Epithelial cell of proximal tubule (primary cell): ENCODE measurements at regions not wholly inside any gene's neighbourhood (a gene's known extent, or its start where the extent isn't known, plus 50 kb on each side); places are given as distances from the start of the nearest gene placed in this dataset.

Experiments
- DNase-seq: peaks from one replicate; pipeline ENCODE4 v3.0.0-alpha.2; 2011; ENCODE audit warnings: low read depth
- H3K4me3 ChIP-seq: 2 replicates; pipeline ENCODE4 v1.5.1; 2011; ENCODE audit warnings: low read depth, mild to moderate bottlenecking, low read length
- TF ChIP-seq, protein P1 (sequence below): conservative IDR thresholded peaks from 2 replicates; pipeline ENCODE4 v1.5.1; 2012; ENCODE audit warnings: low read depth, mild to moderate bottlenecking, low read length

DNA sequence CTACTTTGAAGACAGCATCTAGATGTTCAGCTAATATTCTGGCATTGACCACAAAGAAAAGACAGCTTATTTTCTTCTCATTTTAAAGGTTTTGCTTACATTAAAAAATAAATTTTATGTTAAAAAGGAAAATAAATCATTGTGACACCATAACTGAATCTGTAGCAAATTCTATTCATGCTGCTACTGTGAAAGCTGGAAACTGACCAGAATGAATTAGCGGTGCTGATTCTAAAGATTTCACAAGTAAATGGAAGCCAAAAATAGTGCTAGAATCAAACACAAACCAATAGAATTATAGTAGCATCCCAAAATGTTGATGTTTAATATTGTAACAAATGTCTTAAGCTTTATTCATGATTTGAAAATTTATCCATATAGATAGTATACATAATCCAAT lies 850.0 kb upstream of the FBXO33 start:
- TF ChIP-seq, protein P1, sequence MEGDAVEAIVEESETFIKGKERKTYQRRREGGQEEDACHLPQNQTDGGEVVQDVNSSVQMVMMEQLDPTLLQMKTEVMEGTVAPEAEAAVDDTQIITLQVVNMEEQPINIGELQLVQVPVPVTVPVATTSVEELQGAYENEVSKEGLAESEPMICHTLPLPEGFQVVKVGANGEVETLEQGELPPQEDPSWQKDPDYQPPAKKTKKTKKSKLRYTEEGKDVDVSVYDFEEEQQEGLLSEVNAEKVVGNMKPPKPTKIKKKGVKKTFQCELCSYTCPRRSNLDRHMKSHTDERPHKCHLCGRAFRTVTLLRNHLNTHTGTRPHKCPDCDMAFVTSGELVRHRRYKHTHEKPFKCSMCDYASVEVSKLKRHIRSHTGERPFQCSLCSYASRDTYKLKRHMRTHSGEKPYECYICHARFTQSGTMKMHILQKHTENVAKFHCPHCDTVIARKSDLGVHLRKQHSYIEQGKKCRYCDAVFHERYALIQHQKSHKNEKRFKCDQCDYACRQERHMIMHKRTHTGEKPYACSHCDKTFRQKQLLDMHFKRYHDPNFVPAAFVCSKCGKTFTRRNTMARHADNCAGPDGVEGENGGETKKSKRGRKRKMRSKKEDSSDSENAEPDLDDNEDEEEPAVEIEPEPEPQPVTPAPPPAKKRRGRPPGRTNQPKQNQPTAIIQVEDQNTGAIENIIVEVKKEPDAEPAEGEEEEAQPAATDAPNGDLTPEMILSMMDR, result no peak
- DNase-seq, result no peak
- H3K4me3 ChIP-seq, result no peak overlapping the region

DNA sequence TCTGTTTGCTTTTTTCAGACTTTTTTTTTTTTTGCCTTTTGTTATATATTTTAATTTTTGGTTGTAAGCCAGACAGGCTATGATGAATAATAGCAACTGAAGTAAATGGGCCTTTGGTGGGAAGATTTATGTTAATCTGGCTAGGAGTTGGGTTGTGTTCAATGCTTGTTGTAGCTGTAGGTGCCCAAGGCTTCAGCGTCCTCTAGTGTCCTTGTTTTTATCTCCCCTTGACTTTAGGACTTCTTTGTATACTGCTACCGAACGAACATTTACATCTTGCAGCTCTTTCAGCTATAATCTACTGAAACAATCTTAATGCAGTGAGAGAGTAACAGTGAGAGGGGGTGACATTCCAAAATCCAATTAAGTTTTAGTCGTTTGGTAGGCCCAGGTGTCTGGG lies 848.4 kb upstream of the FBXO33 start:
- no peak for DNase-seq
- H3K4me3 ChIP-seq, result no peak overlapping the region
- TF ChIP-seq, protein P1, result peak; percentile 9

DNA sequence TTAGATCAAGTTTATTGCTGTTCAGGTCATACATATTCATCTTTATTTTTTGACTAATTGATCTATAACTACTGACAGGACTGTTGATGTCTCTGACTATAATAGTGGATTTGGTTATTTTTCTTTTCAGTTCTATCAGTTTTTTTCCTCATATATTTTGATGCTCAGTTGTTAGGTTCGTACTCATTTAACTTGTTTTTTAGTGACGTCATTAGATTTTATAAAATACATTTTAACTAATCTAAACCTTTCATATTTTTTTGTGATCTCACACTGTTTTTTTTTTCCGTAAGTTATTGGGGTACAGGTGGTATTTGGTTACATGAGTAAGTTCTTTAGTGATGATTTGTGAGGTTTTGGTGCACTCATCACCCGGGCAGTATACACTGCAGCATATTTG lies 841.2 kb upstream of the FBXO33 start:
- TF ChIP-seq, protein P1, result no peak
- H3K4me3 ChIP-seq, result no peak overlapping the region
- DNase-seq, result no peak

DNA sequence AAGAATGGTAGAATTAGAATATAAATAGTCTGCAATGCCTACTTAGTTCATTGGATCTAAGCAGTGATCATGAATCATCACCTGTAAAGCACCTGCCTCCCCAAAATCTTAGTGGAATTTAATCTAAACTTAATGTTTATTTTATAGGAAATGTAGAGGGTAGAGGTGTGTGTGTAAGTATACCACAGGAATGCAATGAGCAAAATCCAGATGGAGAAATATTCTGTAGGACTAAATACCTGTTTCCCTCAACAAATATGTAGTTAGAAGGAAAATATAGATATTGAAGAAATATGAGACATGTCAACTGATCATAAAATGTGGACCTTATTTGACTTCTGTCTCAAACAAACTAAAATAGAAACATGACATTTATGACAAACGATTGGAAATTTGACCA lies 839.2 kb upstream of the FBXO33 start:
- no peak overlapping the region for H3K4me3 ChIP-seq
- DNase-seq, result no peak
- TF ChIP-seq, protein P1, result no peak

DNA sequence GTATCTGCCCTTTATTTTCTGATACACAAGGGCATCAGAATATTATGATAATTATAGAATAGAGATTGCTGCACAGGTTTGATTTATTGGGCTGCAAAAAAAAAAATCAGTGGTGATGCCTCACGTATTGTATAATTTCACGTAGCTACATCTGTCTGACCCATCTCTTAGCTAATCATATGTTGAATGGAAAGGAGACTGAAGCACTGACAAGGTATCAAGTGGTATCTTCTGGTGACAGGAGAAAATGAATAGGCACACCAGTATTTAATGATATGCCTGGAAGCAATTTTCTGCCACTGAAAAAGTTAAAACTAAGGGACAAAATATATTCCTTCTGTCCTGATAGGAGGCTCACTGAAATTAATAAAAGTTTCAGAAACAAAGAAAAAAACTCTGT lies 837.2 kb upstream of the FBXO33 start:
- no peak overlapping the region for H3K4me3 ChIP-seq
- DNase-seq, result no peak
- TF ChIP-seq, protein P1, result no peak

DNA sequence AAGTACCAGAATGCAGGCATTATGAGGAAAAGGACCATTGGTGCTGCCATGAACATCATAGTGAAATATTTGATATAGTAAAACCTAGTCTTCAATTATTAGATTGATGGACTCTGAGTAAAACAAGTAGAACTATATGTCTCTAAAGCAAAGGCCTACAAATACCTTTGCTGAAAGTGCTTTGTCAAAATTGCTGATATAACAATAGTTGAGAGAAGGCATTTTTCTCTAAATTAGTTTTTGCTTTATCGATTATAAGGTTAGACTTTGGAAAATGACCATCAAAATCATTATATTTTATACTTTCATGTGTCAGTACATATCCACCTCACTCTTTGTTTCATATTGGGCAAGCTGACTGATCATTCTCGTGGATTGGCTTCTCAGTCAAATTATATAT lies 836.0 kb upstream of the FBXO33 start:
- TF ChIP-seq, protein P1, result no peak
- H3K4me3 ChIP-seq, result no peak overlapping the region

DNA sequence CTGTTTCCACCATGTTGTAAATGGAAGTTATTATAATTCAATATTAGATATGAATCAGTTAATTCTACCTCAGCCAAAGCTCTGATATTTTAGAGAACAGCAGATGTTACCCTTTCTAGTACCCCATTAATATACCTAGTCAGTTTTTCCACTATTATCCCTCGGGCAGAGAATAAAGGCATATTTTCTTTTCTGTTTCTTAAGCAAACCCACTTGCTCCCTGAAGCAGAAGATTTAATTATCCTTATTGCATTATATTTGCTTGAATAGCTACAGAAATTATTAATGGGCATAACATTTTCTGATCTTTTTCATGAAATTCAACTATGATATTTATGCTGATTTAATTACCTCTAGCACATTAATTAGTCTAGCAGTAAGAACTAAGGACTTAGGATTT lies 832.9 kb upstream of the FBXO33 start:
- no peak for DNase-seq
- no peak overlapping the region for H3K4me3 ChIP-seq
- TF ChIP-seq, protein P1, result no peak

More for the DNA sequence above, 836.0 kb upstream of the FBXO33 start:
- no peak for DNase-seq
